ENCODE measurements at regions not wholly inside any gene's neighbourhood (a gene's known extent, or its start where the extent isn't known, plus 50 kb on each side); places are given as distances from the start of the nearest gene placed in this dataset.

DNA sequence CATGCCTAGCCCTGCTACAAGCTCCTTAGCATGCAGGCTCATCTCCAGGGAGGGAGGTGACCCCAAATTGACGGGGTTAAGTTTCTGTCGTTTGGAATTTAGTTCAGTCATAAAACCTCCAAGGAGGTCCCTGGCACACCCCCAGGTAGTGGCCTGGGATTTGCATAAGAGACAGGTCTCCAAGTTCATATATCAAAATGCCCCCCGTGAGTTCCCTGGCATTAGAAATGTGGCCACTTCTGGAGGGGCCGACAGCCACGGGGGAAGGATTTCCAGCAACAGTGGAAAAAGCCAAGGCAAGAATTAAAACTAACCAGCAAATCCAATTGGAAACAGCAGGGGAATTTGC lies 228.8 kb downstream of the BCL11B start:
- TF ChIP-seq POLR2A (IDR thresholded peaks at IDR 0.05; ENCODE audit: low read depth, low read length) (no peak), TAF1 (IDR thresholded peaks at IDR 0.05; ENCODE audit: low read depth, low read length) (no peak), POLR2AphosphoS5 (IDR thresholded peaks at IDR 0.05; ENCODE audit: low read depth, low read length) (no peak), POU2F2 (IDR thresholded peaks at IDR 0.05; ENCODE audit: low read depth, low read length) (no peak), PAX5 (IDR thresholded peaks at IDR 0.05; ENCODE audit: insufficient read depth, low read length, severe bottlenecking) (no peak)

Data from GM12891 (cell line).